Keratinocyte (primary cell): ENCODE measurements at regions not wholly inside any gene's neighbourhood (a gene's known extent, or its start where the extent isn't known, plus 50 kb on each side); places are given as distances from the start of the nearest gene placed in this dataset.

Experiments
- DNase-seq: peaks from one replicate; pipeline ENCODE4 v3.0.0-alpha.2; 2011; ENCODE audit warnings: low read depth, missing footprints, low spot score
- FAIRE-seq: peaks from 2 replicates; lab custom pipeline; 2011; peaks lifted over from hg19 to GRCh38; lab: Jason Lieb, UNC
- H2AFZ ChIP-seq: 2 replicates; pipeline ENCODE4 v1.6.0; 2012; ENCODE audit warnings: low read length, control low read depth, inconsistent platforms; ENCODE audit not compliant: control insufficient read depth
- H3K27ac ChIP-seq: 2 replicates; pipeline ENCODE4 v1.5.1; 2011; ENCODE audit warnings: low read length; ENCODE audit not compliant: control insufficient read depth, insufficient read depth
- H3K27me3 ChIP-seq: 3 replicates; pipeline ENCODE4 v1.6.0; 2011; ENCODE audit warnings: low read length; ENCODE audit not compliant: control insufficient read depth, insufficient read depth; ENCODE audit errors: extremely low read depth
- H3K36me3 ChIP-seq, 2 experiments: 2 replicates in 1 of 2; 3 replicates in 1 of 2; pipeline ENCODE4 v1.5.1; 2011; ENCODE audit warnings: low read length in 2 of 2, mild to moderate bottlenecking in 1 of 2; ENCODE audit not compliant: control insufficient read depth in 2 of 2, insufficient read depth in 2 of 2; ENCODE audit errors: extremely low read depth in 1 of 2
- H3K4me1 ChIP-seq: 3 replicates; pipeline ENCODE4 v1.5.1; 2011; ENCODE audit warnings: low read length; ENCODE audit not compliant: control insufficient read depth, insufficient read depth; ENCODE audit errors: extremely low read depth
- H3K4me2 ChIP-seq: 3 replicates; pipeline ENCODE4 v1.6.0; 2011; ENCODE audit warnings: low read depth, low read length; ENCODE audit not compliant: control insufficient read depth, insufficient read depth; ENCODE audit errors: extremely low read depth
- H3K4me3 ChIP-seq, 3 experiments: fragments of 200-600 bp in 1 of 3; sonication (generic) in 1 of 3; 2 replicates in 2 of 3; 3 replicates in 1 of 3; pipeline ENCODE4 v1.5.1; 2011 to 2016; ENCODE audit warnings: low read length in 3 of 3, mild to moderate bottlenecking in 3 of 3, control low read depth in 2 of 3, inconsistent platforms in 1 of 3, low read depth in 1 of 3, mixed read lengths in 1 of 3, mixed run types in 1 of 3, moderate library complexity in 1 of 3; ENCODE audit not compliant: control insufficient read depth in 2 of 3, insufficient read depth in 2 of 3; ENCODE audit errors: extremely low read depth in 1 of 3
- H3K79me2 ChIP-seq: 2 replicates; pipeline ENCODE4 v1.6.0; 2012; ENCODE audit warnings: low read length; ENCODE audit not compliant: control insufficient read depth, insufficient read depth
- H3K9ac ChIP-seq: 3 replicates; pipeline ENCODE4 v1.6.0; 2011; ENCODE audit warnings: low read length; ENCODE audit not compliant: control insufficient read depth, insufficient read depth; ENCODE audit errors: extremely low read depth
- H3K9me1 ChIP-seq: 3 replicates; pipeline ENCODE4 v1.6.0; 2011; ENCODE audit warnings: low read length; ENCODE audit not compliant: control insufficient read depth, insufficient read depth; ENCODE audit errors: extremely low read depth
- H3K9me3 ChIP-seq: 2 replicates; pipeline ENCODE4 v1.5.1; 2012; ENCODE audit warnings: low read depth, low read length; ENCODE audit not compliant: control insufficient read depth
- H4K20me1 ChIP-seq: 3 replicates; pipeline ENCODE4 v1.6.0; 2011; ENCODE audit warnings: low read length; ENCODE audit not compliant: control insufficient read depth, insufficient read depth; ENCODE audit errors: extremely low read depth
- EZH2 ChIP-seq: IDR thresholded peaks from one replicate; pipeline ENCODE4 v1.6.1; 2012; ENCODE audit warnings: inconsistent platforms, mild to moderate bottlenecking, low read length, moderate library complexity
- dilution Hi-C: fragments of 300-500 bp; cut with MboI; formaldehyde crosslinking; loops from one replicate; pipeline ENCODE4 v1.7.0; 2020; ENCODE audit warnings: low sequenced_read_pairs; ENCODE audit not compliant: extremely low pct_ligation_motif_present
- TF ChIP-seq, protein P1 (sequence below), 3 experiments: IDR thresholded peaks in 1 of 3; conservative IDR thresholded peaks in 1 of 3; optimal IDR thresholded peaks in 1 of 3; 2 replicates in 2 of 3; 3 replicates in 1 of 3; pipeline versions ENCODE3 to v1.5.1; 2011; ENCODE audit warnings: low read length in 3 of 3, mild to moderate bottlenecking in 3 of 3, moderate library complexity in 2 of 3, control low read depth in 1 of 3, inconsistent platforms in 1 of 3; ENCODE audit not compliant: insufficient read depth in 2 of 3; ENCODE audit errors: extremely low read depth in 1 of 3

DNA sequence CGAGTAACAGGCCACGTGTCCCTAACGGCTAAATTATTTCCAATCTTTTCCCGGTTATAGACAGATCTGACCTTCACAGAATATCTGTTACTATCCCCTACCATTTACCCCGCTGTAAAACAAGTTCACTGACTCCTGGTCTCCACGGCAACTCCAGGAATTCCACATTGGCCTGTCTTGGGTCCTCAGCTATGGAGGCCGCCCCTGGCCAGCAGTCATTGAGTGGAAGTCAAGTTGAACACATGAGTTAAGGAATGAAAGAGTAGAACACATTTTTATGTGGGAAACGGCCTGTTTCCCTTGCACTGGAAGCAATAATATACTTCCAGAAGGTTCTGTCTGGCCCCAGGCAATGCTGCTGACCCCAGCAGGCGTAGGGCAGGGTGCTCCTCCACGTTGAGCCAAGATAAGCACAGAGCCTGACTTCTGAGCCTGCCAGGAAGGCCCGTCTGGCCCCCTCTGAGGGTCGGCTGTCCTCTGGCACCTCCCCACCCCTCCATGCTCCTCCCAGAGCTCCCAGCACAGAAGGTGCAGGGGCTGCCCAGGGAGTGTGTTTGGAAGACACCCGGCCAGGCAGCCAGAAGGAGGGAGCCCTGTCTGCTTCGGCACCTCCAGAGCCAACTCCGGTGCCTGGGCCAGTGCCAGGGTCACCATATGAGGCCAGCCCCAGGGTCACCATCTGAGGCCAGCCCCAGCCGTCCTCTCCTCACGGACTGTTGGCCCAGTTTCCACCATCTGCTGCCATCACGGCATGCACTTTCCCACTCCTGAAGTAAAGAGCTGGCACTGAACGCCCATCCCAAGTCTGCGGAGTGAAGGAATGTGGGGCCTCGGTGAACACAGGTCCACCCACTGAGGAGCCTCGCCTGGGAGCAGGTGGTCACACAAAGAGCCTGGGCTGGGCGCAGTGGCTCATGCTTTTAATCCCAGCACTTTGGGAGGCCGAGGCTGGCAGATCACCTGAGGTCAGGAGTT lies 813.2 kb downstream of the BRD1 start:
- Histone ChIP-seq H3K9me1 (no peaks in the 10 kb centered on the region), H2AFZ (no peak overlapping the region), H3K36me3 (no peaks in the 10 kb centered on the region), H3K4me1 (no peaks in the 10 kb centered on the region), H3K4me3 (no peak overlapping the region), H3K27ac (no peak overlapping the region), H3K79me2 (no peaks in the 10 kb centered on the region), H3K9me3 (peaks cover 13% of the 10 kb centered on the region), H3K4me2 (no peak overlapping the region), H3K9ac (no peak overlapping the region), H3K27me3 (no peaks in the 10 kb centered on the region), H4K20me1 (no peaks in the 10 kb centered on the region)
- DNase-seq = no peak
- dilution Hi-C loops = no loop called here
- TF ChIP-seq EZH2 = no peak
- TF ChIP-seq, protein P1, sequence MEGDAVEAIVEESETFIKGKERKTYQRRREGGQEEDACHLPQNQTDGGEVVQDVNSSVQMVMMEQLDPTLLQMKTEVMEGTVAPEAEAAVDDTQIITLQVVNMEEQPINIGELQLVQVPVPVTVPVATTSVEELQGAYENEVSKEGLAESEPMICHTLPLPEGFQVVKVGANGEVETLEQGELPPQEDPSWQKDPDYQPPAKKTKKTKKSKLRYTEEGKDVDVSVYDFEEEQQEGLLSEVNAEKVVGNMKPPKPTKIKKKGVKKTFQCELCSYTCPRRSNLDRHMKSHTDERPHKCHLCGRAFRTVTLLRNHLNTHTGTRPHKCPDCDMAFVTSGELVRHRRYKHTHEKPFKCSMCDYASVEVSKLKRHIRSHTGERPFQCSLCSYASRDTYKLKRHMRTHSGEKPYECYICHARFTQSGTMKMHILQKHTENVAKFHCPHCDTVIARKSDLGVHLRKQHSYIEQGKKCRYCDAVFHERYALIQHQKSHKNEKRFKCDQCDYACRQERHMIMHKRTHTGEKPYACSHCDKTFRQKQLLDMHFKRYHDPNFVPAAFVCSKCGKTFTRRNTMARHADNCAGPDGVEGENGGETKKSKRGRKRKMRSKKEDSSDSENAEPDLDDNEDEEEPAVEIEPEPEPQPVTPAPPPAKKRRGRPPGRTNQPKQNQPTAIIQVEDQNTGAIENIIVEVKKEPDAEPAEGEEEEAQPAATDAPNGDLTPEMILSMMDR (optimal IDR thresholded peaks at IDR 0.05 in 1 of 3, IDR thresholded peaks at IDR 0.05 in 1 of 3, conservative IDR thresholded peaks at IDR 0.05 in 1 of 3; ENCODE audit: extremely low read depth in 1 of 3, insufficient read depth in 2 of 3, low read length in 3 of 3) = no peak
- no peak for FAIRE-seq

- H3K4me1 ChIP-seq = no peaks in the 10 kb centered on the region
- no peak for TF ChIP-seq EZH2
- TF ChIP-seq, protein P1 (optimal IDR thresholded peaks at IDR 0.05 in 1 of 3, IDR thresholded peaks at IDR 0.05 in 1 of 3, conservative IDR thresholded peaks at IDR 0.05 in 1 of 3; ENCODE audit: extremely low read depth in 1 of 3, insufficient read depth in 2 of 3, low read length in 3 of 3) = no peak
- H3K36me3 ChIP-seq = no peaks in the 10 kb centered on the region
- dilution Hi-C loops = no loop called here
- no peaks in the 10 kb centered on the region for H3K27me3 ChIP-seq
- H3K27ac ChIP-seq = no peak overlapping the region
- no peak for DNase-seq
- no peak overlapping the region for H2AFZ ChIP-seq
- no peaks in the 10 kb centered on the region for H4K20me1 ChIP-seq
- no peak overlapping the region for H3K9ac ChIP-seq
- peaks cover 13% of the 10 kb centered on the region for H3K9me3 ChIP-seq
- no peak overlapping the region for H3K4me2 ChIP-seq
- no peak overlapping the region for H3K4me3 ChIP-seq
- no peak for FAIRE-seq
- no peaks in the 10 kb centered on the region for H3K79me2 ChIP-seq
- H3K9me1 ChIP-seq = no peaks in the 10 kb centered on the region
These were observed 814.0 kb downstream of the BRD1 start for GRCh38 chr22:49013707-49014106.
